ENCODE measurements at regions not wholly inside any gene's neighbourhood (a gene's known extent, or its start where the extent isn't known, plus 50 kb on each side); places are given as distances from the start of the nearest gene placed in this dataset.
A peak's percentile ranks its signal among the peaks of the same experiment; 100 is the strongest.

- no peak for TF ChIP-seq CTCF (conservative IDR thresholded peaks at IDR 0.05; ENCODE audit: low read depth, low read length)
- no peak for DNase-seq (ENCODE audit: low read depth)
- no peak overlapping the region for H3K4me3 ChIP-seq (ENCODE audit: low read depth, low read length)
Observed at GRCh38 chr2:156673981-156674380, 237.8 kb downstream of the GPD2 start.

- TF ChIP-seq CTCF (conservative IDR thresholded peaks at IDR 0.05; ENCODE audit: low read depth, low read length), result no peak
- no peak overlapping the region for H3K4me3 ChIP-seq (ENCODE audit: low read depth, low read length)
- DNase-seq (ENCODE audit: low read depth), result no peak
Observed at GRCh38 chr2:156675896-156676295, 239.7 kb downstream of the GPD2 start.

GRCh38 chr2:156679820-156680219 lies 243.6 kb downstream of the GPD2 start:
- H3K4me3 ChIP-seq (ENCODE audit: low read depth, low read length), result no peak overlapping the region
- DNase-seq (ENCODE audit: low read depth), result no peak
- TF ChIP-seq CTCF (conservative IDR thresholded peaks at IDR 0.05; ENCODE audit: low read depth, low read length), result no peak

- H3K4me3 ChIP-seq (ENCODE audit: low read depth, low read length), result no peak overlapping the region
- no peak for DNase-seq (ENCODE audit: low read depth)
- no peak for TF ChIP-seq CTCF (conservative IDR thresholded peaks at IDR 0.05; ENCODE audit: low read depth, low read length)
Observed at GRCh38 chr2:156680266-156680665, 244.1 kb downstream of the GPD2 start.

GRCh38 chr2:156687126-156687525 lies 250.9 kb downstream of the GPD2 start:
- DNase-seq (ENCODE audit: low read depth), result no peak
- TF ChIP-seq CTCF (conservative IDR thresholded peaks at IDR 0.05; ENCODE audit: low read depth, low read length), result no peak
- H3K4me3 ChIP-seq (ENCODE audit: low read depth, low read length), result no peak overlapping the region

- TF ChIP-seq CTCF (conservative IDR thresholded peaks at IDR 0.05; ENCODE audit: low read depth, low read length), result no peak
- H3K4me3 ChIP-seq (ENCODE audit: low read depth, low read length), result no peak overlapping the region
- peak; percentile 2 for DNase-seq (ENCODE audit: low read depth)
Observed at GRCh38 chr2:156687715-156688114, 251.5 kb downstream of the GPD2 start.

GRCh38 chr2:156689939-156690338 lies 253.8 kb downstream of the GPD2 start:
- H3K4me3 ChIP-seq (ENCODE audit: low read depth, low read length), result no peak overlapping the region
- DNase-seq (ENCODE audit: low read depth), result no peak
- no peak for TF ChIP-seq CTCF (conservative IDR thresholded peaks at IDR 0.05; ENCODE audit: low read depth, low read length)
